HG03097 (cell line): ENCODE measurements at regions not wholly inside any gene's neighbourhood (a gene's known extent, or its start where the extent isn't known, plus 50 kb on each side); places are given as distances from the start of the nearest gene placed in this dataset.
A peak's percentile ranks its signal among the peaks of the same experiment; 100 is the strongest.

Experiments
- ATAC-seq: cut with Tn5 transposase; IDR thresholded peaks from one replicate; pipeline ENCODE4 v1.9.1; 2021; ENCODE audit not compliant: unreplicated experiment, low FRiP score

DNA sequence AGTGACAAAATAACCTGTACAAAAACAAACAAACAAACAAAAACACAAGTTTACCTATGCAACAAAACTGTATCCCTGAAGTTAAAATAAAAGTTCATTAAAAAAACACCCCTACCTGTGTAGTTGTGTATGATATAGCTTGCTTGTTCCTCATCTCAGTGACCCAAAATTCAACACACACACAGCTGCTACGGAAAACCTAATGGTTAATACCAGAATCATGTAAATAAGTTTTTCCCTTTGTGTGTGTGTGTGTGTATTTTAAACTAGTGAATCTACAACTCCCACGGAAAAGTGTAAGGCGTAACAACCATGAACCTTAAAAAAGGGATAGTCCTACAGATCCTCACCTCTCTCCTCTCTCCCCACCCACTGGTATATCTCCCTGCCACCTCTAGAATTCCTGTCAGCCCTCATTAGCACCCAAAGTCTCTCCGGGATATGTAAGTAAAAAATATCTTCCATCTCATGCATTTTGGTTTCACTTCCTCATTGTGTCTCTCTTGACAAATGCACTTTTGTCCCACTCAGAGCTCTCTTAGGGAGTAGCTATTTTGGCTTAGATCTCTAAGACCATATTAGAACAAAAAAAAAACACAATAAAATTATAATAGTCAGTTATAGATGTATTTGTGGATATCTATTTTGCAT is 2236.5 kb downstream of the PCDH9 start:
- no peak for ATAC-seq

DNA sequence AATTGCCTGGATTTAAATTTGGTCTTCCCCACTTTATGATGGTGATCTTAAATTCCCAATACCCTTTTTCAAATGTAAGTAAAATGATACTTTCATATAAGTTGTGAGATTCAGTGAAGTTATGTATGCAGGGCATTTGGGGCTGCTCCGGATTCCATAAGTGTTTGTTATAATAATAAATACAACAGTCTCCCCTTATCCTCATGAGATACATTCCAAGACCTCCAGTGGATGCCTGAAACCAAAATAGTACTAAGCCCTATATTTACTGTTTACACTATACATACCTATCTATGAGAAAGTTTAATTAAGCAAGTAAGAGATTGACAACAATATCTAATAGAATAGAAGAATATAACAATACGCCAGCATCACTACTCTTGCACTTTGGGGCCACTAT is 2237.8 kb downstream of the PCDH9 start:
- no peak for ATAC-seq

DNA sequence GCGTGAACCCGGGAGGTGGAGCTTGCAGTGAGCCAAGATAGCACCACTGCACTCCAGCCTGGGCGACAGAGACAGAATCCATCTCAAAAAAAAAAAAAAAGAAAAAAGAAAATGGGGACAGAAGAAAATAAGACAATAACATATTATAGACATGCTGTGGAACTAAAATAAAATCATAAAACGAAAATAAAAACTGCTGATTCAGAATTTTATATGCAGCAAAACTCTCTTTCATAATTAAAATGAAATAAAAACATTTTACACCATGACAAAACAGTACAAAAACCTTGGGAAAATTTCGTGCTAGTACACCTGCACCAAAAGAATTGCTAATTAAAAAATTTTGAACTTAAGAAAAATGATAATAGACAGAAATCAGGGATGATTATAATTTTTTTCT is 2245.1 kb downstream of the PCDH9 start:
- no peak for ATAC-seq

DNA sequence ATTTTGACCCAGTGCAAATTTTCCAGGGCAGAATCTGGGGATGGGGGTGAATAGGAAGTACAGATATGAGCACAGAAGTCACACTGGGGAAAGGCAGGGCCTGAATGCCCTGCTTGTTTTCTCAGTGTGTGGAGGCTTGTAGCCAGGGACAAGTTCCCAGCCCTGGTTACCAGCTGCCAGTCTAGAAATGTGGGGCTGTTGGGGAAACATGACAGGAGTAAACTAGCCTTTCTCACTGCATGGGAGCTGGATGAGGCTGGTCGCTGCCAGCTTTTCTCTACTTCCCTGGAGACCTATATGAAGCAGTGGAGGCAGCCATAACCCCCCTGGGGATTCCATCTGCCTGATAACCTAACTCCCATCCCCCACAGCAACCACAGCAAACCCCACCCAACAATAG is 2267.7 kb downstream of the PCDH9 start:
- no peak for ATAC-seq

DNA sequence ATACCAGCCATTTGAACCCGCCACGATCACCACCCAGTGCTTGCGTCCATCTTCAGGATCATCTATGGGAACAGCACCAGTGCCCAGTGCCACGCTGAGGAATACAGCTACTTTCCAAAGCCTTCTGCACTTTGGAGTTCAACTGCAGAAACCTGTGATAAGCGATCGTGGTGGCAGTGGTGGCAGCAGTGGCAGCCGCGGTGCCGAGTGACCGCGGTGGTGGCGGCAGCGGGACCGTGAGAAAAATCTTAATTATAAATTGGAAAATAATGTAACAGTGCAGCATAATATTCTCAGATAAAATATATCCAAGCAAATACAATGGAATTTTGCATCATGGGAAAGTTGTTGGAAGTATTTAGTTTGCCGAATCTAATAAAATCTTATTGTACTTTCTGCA is 2270.9 kb downstream of the PCDH9 start:
- no peak for ATAC-seq

DNA sequence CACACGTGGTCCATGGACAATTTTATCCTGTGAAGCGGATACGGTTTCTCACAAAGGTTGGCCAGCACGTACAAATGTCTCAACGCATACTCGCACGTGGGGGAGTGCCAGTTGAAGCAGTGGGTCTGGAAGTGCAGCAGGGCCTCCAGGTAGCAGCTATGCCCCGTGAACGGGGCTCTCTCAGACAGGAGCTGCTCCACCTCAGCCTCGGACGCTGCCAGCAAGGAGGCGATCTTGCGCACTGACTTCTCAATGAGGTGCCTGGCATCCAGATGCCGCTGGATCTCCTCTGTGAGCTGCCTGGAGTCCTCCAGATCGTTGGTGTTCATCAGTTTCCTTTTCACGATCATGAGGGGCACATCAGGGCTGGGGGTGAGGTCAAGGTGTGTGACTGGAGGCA is 2272.0 kb downstream of the PCDH9 start:
- no peak for ATAC-seq

DNA sequence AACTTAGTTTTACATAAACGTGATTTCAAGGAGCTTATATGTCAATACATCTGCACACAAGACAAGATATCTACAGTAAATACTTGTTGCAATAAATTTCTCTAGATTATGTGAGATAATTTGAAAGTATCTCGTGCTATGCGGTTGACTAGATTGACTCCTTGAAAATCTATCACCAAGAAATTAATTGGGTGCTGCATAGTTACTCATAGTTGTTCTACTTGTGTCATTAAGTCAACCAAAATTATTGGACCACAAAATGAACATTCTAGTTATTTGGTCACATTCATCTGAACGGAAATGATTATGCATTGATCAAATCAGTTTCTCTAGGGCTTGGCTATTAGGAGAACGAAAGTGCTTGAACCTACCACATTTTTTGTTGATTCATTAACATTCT is 2291.5 kb downstream of the PCDH9 start:
- no peak for ATAC-seq

DNA sequence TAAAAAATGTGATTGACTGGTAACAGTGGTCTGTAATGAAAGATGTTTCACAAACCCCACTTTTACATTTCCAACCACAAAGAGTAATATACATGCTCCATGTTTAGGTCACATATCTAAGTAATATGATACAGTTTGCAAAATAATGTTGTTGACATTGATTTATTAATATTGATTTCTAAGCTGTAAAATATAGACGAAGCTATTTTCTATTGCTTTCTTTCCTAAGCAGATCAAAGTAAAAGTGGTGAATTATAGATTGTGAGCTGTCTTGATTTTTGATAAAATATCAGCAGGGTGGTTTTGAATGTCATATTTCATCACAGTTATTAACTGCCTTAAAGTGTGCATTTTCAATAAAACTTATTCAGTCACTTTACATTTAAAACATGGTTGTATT is 2292.8 kb downstream of the PCDH9 start:
- ATAC-seq = no peak

DNA sequence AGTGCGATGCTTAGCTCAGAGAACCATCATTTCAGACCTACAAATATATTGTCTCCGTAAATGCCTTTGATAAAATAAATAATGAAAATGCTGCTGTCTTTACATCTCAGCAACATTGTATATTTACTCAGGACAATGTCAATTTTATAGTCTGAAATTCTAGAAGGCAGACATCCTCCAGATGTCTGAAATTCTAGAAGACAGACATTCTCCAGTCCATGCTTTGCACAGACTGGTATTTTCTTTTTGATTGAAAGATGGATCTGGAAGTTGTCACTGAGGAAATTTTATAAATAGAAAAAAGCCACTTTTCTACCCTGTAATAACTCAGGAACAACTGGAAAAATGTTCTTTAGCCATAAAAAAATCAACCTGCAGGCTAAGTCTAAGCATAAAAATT is 2293.3 kb downstream of the PCDH9 start:
- no peak for ATAC-seq

DNA sequence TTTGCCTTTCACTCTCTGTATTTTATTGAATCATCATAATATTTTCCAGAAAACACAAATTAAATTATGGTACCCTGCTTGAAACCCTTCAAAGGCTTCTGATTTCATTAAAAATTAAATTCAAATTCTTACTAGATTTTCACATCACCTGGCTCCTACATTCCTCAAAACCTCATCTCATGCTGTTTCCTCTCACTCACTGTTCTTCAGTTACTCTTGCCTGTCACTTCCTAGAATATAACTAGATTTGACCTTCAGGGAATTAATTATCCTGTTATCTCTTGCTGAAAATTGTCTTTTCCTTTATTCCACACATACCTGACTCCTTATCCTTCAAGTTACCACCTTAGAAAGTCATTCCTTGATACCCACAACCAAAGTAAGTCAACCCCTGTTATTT is 2294.7 kb downstream of the PCDH9 start:
- ATAC-seq = no peak

DNA sequence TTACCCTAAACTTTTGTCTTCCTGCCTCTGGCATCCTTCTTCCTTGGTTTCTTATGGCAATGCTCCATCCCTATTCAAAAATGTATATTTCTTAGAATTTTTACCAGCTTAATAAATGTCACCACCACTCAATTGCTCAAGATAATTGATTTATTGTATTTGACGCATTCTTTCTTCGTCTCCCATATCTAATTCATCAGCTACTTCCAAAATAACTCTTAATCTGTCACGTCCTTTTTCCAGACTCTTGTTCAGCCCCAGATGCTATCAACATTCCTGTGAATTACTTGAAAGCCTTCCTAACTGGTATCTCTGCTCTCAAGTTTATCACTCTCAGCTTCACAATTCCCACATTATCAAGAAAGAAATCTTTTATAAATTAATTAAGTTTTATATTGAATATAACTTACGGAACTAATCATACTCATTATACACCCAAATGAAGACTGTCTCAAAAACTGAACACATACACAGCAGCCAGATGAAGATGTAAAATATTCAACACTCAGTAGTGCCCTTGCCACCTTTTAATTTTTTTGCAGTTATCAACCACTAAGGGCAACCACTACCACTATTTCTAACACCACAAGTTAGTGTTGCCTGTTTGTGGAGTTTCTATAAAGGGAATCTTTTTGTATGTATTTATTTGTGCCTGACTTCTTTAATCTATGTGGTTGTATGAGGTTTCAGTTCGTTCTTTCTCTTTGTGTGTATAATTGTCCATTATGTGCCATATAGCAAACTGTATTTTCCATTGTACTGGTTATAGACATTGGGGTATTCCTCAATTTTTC is 2295.4 kb downstream of the PCDH9 start:
- ATAC-seq = no peak

DNA sequence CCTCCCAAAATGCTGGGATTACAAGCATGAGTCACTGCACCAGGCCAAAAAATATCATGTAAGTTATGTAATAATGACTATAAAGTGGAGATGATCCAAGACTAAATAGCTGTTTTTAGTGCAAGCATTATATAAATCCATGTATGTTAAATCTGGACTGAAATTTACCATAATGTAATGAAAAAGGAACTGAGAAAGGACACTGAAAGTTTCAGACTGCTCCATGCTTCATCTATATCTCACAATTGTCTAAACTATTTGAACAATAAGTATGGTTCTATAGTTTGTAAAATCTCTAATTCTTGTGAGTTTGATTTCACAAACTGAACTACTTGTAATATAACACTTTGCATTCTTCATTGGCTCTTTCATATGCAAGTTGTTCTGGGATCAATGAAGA is 2299.5 kb downstream of the PCDH9 start:
- ATAC-seq = no peak

DNA sequence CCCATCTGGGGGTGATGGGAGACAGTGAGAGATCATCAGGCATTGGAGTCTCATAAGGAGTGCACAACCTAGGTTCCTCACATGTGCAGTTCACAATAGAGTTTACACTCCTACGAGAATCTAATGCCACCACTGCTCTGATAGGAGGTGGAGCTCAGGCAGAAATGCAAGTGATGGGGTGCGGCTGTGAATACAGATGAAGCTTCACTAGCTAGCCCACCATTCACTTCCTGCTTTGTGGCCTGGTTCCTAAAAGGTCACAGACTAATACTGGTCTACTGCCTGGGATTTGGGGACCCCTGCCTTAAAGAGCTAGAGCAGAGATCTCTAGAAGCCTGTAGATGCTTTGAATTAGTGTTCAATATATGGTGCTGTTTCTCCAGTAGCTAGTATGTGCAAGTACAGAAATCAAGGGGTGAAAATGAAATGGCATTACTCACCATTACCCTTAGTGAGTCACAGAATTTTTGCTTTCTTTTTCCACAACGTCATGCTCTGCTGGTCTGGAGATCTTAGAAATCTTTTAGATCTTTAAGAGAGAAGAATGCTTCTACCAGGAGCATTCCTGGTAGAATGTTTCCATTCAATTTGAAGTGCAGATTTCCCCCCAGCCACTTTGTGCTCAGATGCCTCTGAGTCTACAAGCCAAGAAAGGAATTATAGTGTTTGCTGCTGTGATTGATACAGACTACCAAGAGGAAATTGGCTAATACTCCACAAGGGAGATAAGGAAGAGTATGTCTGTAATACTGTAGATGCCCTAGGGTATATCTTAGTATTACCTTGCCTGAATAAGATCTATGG is 2301.2 kb downstream of the PCDH9 start:
- ATAC-seq = peak; percentile 88

DNA sequence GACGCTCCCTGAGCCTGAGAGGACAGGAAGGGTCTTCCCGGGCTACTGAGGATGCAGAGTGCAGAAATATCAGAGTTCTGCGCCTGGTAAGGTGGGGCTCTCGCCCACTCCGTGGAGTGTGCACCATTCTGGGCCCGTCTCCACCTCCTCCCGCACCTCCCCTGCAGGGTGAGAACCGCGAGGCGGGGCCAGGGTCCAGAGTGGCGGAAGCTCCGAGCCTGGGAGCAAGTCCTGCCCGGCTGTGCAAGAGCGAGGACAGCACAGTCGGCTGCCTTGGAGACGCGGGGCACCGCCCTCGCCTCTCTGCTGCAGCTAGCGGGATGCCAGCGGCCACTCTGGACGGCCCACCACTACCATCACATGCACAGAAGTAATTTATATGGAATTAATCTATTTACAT is 2304.4 kb downstream of the PCDH9 start:
- no peak for ATAC-seq

DNA sequence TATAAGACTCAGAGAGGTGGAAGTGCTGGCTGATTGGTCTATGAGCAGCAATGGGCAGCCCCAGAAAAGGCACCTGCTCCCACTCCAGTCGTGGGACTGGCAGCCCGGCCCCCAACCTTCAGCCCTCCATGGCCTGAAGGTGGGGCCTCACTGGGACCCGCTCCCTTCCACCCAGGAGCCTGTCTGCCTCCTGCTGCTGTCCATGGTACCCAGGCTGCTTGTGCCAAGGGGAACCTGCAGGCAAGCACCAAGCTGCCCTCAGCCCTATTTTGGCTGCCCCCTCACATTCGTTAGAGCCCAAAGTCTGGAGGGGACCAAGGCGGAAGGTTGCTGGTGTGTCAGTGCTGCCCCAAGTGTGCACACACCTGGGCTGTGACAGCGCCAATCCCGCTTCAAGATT is 2304.9 kb downstream of the PCDH9 start:
- no peak for ATAC-seq

DNA sequence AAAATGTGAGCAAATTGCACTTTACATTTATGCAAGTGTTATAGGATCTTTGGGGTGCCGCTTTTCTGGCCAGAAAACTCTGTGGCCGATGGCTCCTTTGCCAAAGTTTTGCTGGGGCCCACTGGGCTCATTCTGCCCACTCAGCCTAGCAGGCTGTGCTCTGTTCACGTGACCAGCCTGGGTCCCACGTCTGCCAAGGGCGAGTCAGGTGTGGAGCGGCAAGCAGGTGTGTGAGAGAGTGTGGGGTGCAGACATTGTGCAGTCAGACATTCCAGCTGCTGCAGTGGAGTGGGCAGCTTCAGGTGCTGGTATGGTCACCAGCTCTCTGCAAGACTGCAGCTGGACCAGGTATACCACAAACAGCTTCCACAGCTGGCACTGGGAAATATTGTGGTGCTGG is 2305.7 kb downstream of the PCDH9 start:
- ATAC-seq = no peak

DNA sequence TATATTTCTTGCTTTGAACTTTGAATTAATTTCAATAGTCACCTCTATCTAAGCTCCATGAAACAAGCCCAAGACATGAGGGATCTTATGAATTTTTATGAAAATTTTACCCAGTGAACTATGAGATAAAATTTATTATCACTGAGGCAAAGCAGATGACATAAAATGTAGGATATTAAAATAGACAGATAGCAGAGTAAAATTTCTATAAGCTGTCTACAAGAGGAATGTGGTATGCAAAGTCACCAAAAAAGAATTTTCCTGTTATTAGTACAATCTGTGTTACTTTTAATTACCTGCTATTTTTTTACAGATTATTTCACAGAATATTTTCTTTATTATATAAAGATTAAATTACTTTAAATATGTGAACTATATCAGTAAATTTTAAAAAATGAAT is 2312.6 kb downstream of the PCDH9 start:
- no peak for ATAC-seq

DNA sequence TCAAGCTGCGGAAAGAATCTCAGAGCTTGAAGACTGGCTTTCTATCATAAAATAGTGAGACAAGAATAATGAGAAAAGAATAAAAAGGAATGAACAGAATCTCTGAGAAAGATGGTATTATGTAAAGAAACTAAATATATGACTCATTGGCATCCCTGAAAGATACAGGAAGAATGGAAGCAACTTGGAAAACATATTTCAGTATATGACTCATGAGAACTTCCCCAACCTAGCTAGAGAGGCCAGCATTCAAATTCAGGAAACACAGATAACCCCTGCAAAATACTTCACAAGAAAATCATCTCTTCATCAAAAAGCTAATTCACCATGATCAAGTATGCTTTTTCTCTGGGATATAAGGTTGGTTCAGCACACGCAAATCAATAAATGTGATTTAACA is 2318.0 kb downstream of the PCDH9 start:
- ATAC-seq = no peak

DNA sequence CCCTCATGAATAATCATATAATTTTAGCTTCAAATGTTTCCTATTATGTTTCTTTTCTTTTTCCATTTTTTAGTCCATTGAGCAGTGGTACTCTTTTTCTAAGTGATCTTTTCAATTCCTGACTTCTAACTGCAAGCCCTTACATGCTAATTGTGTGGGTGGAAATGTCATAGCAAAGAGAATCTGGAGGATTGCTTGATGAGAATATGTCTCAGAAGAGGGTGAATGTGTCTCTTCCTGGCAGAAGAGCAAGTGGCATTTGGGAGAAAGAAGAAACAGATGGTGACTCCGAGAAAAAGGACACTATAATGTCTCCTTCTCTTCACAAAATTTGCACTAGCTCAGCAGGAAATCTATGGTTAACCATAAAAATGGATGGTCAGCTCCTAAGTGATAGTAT is 2320.0 kb downstream of the PCDH9 start:
- ATAC-seq = no peak

DNA sequence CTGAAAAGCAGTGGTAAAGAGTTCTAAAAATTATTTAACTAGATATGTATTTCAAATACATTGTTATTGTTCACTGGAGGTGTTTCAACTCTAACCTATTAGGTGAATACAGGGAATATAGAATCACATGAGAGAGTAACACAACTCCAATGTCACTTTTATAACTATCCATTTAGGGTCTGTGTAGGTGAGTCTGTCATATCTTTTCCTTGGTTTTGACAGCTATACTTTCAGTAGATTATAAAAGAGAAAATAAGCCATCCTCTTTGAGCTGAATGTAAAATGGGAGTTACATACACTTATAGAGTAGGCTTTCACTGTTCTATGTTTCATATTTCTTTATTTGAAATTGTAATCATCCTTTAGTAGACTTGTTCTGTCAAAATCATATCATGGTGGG is 2321.0 kb downstream of the PCDH9 start:
- no peak for ATAC-seq

DNA sequence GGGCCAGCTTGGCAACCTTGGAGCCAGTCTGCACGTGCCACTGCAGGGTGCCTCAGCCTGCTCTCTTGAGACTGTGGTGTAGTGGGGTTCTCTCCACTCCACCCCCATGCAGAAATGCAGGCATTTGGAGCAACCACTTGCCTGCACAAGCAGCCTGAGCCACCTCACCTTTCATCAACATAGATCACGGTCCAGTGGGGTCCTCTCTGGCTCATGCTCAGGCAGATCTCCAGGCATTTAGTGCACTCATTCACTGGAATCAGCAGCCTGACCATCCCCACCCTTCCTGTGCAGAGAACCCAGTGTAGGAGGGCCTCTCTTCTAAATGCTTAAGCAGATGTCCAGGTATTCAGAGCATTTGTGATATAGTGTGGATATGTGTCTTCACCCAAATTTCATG is 2330.1 kb downstream of the PCDH9 start:
- no peak for ATAC-seq

DNA sequence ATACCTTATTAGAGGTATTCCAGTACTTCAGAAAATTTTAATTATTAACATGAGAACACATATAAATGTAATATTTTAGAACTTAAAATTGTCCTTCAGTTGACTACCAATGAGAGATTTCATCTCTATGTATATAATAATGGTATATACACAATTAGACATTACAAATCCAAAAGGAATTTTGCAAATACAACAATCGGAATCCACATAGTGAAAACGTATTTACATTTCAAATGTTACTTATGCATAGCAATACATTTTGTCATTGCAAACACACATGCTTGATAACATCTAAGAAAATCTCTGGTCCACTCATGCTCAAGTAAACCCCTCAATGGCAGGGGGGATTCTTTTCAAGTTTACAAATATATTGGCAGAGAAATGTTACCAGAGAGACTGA is 2345.2 kb downstream of the PCDH9 start:
- ATAC-seq = no peak
